HG03571 (cell line): ENCODE measurements at regions not wholly inside any gene's neighbourhood (a gene's known extent, or its start where the extent isn't known, plus 50 kb on each side); places are given as distances from the start of the nearest gene placed in this dataset.
"Not testable (repeated sequence)": the region's sequence is repeated elsewhere in the genome, so short reads cannot be mapped to it uniquely, and the experiment has no call there.

Experiments used
- ATAC-seq: cut with Tn5 transposase; IDR thresholded peaks from one replicate; pipeline ENCODE4 v1.9.1; 2021; ENCODE audit not compliant: unreplicated experiment

DNA sequence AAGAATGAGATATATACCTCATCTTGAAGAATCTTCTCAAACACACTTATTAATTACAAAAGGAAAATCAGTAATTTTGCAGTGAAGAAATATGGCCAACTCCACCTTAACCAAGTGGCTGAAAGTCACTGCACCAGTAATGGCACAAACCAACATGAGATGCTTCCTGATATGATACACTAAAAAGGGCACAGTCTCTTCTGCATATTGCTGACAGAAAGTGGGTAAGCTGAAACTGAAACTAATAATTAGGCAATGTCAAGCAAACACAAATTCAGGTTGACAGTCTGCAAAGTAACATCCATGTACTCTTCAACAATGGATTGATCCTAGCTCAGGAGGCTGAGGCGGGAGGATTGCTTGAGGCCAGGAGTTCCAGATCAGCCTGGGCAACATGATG, 56.1 kb downstream of the ZNF22 start:
- ATAC-seq = not testable (repeated sequence)

DNA sequence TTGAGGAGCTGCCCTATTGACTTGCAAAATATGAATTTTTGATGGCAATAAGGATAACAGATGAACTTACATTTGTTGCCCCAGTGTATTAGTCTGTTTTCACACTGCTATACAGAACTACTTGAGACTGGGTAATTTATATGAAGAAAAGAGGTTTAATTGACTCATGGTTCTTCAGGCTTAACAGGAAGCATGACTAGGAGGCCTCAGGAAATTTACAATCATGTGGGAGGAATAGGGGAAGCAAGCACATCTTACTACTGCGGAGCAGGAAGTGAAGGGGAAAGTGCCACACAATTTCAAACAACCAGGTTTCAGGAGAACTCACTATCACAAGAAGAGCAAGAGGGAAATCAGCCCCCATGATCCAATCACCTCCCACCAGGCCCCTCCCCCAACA, 57.9 kb downstream of the ZNF22 start:
- no peak for ATAC-seq

DNA sequence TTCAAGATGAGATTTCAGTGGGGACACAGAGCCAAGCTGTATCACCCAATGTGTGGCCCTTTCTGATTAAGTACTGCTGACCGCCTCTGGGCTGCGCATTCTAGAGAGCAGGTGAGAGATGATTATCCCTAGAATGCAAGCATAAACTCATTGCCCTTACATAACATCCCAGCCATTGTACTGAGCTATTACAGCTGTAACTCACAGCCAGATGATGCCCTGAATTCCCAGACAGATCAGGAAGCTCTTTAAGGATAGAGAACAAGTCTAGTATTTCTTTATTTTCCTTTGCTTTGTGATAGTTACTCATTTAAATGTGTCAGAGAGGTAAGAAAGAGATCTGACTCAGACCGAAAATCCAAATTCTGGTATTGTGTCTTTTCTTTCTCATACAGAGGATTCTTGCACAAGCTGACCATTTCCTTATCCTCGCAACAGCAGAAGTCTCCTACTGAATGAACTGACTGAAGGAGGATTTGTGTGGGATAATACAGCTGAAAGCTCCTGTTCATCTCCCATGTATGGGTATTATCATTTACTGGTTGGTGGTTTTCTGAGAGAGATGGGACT, 58.4 kb downstream of the ZNF22 start:
- no peak for ATAC-seq

DNA sequence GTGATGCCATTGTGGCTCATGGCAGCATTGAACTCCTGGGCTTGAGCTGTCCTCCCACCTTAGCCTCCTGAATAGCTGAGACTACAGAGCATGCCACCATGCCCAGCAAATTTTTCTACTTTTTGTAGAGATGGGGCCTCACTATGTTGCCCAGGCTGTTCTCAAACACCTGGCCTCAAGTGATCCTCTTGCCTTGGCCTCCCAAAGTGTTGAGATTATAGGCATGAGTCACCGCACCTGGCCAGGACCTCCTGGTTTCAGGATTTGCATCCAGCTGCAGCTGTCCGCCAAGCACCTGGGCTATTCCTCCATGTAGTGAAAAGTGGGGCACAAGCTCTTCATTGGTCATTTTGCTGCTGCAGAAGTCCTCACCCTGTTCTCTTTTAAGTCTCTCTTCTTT, 58.9 kb downstream of the ZNF22 start:
- ATAC-seq = no peak

DNA sequence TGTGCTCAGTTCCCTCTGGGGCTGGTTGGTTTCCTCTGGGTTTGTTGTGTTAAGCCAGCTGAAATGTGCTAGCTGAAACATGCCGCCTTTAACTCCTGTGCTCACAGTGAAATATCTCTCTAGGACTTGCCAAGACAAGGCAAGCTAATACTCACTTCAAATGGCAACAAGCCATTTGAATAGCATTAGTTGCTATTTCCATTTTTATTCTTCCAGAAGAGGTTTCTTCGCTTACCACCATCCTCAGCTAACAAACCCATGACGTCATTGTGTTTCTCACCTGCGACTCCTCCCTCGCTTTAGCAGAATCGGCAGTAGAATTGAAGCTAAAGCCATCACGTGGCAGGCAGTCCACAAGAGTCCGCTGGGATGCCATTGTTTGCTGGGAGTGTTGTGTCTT, 61.3 kb downstream of the ZNF22 start:
- no peak for ATAC-seq

DNA sequence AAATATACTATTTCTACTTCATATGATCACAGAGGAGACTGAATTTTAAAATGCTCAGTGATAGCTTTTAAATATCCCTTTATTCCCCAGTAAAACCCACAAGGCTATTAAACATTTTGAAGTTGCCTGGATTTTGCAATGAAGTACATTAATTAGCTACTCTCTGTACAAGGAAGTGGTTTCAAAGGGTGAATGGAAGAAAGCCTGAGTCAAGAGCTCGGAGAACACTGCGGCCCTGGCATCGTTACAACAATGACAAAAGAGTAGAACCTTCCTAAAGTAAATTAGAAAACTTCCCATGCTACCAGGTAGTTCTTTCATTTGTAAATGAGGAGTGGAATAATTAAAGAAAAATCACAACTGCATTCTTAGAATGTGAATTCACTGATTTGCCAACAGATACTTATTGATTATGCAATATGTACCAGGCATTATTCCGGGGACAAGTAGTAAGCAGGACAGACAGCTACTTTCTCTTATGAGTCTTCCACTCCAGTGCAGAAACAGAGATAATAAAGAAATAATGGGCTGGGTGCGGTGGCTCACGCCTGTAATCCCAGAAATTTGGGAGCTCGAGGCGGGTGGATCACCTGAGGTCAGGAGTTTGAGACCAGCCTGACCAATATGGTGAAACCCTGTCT, 63.0 kb downstream of the ZNF22 start:
- no peak for ATAC-seq

DNA sequence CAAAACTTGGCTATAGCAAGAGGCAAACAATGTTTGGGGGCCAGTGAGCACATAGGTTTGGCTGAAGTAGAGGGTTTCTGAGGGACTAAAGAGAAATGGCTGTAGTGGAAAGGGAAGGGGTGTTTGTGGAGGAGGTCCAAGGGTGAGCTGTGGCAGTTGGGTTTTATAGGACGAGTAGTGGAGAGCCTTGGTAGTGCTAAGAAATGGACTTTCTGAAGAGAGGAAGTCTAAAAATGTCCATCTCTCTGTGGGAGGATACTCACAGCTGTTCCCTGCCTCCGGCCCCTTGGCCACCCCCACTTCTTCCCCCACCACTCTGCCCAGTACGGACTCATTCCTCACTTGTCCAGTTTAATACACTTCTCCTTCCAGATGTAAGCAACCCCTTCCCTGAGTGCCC, 64.3 kb downstream of the ZNF22 start:
- no peak for ATAC-seq

DNA sequence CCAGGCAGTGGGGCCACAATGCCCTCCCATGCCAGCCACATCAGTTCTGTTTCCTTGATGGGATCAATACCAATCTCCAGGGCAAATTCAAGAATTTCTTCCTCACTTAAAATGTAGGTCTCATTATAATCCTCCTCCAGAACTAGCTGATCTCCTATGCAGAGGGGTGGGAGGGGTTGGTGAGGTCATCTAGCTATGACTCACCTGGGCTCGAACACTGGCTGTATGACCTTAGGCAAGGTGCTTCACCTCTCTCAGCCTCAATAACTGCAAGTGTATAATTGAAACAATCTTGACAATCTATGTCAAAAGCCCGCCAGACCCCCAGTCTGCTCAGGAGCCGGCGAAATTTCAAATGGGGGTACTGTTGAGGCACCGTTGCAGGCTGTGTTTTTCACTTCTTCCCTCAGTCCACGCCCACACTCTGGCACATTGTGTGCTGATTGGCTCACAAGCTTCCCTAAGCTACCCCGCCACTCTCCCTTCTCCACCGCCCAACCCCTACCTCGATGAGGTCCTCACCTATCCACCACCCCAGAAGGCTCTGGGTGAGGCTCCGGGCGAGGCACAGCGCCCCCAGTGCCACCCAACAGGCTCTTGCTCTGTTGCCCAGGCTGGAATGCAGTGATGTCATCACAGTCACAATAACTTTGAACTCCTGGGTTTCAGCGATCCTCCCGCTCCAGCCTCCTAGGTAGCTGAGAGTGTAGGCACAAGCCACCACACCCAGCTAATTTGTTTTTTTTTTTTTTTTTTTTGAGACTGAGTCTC, 70.5 kb downstream of the ZNF22 start:
- no peak for ATAC-seq

DNA sequence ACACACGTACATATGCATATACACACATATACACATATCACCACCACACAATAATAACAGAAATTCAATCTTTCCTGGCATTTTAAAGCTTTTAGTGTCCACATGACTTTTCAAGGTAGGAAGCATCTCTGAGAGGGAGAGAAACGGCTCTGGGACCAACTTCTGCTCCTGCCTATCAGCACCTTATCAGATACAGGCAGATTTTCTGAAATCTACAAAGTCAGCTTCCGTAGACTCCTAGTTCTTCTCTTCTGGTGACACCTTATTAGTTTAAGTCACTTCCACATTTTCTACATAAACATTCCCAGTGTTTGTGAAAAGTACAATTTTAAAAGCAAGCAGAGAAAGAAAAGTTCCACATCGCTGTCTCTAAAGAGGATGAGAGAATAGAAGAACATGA, 74.5 kb downstream of the ZNF22 start:
- no peak for ATAC-seq

DNA sequence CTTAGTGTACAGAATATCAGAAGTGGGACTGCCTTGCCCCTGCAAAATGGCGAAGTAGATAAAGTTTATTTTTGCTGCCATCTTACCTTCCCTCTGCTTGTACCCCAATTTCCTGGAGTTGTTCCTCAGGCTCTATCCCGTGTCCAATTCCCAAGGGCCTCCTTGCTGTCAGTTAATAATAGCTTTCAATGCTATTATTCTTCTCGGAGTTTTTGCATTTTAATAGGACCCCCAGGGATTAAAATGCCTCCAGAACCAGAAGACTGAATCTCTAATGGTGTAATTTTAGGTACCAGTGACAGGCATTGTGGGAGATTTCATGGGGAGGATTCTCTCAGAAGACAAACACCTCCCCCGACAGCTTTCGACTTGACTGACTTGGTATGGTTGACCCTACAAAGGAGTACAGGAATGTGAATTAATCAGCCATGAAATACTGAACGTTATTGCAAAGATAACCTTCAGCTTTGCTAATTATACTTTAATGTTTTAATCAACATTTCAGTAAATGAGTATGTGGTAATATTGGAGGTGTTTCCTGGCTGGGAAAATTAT, 75.2 kb downstream of the ZNF22 start:
- ATAC-seq = no peak

DNA sequence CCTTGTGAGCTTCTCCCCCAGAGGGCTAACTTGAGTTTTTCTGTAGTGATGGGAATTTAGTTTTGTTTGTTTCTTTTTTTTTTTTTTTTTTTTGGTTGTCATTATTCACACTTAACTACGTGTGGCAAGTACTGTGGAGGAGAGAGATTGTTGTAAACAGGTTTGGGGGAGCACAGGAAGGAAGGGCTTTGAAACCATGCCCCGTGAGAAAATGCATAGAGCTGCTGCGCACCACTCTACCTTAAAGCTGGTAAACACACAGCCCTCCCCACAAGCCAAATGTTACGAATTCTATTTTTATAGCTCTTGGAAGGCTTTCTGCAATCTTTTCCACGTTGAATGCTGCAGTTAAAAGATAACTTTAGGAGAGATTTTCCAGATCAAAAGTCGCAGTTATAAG, 76.2 kb downstream of the ZNF22 start:
- no peak for ATAC-seq

DNA sequence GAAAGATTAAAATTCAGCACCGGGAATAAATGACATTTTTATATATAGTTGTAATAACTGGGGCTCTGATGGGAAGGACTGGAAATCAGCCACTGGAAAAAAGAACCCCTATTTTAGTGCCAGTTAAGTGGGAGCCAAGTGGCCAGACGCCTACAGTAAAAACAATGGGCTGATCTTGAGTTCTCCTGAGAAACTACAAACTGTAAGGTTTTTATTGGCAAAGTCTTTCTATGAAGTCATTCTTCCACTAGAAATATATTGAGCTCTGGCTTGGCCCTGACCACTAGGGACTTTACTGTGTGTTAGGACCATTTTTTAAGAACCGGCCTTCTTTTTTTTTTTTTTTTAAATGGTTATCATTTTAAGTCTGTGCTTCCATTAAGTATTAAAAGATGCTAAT, 79.6 kb downstream of the ZNF22 start:
- ATAC-seq = no peak

DNA sequence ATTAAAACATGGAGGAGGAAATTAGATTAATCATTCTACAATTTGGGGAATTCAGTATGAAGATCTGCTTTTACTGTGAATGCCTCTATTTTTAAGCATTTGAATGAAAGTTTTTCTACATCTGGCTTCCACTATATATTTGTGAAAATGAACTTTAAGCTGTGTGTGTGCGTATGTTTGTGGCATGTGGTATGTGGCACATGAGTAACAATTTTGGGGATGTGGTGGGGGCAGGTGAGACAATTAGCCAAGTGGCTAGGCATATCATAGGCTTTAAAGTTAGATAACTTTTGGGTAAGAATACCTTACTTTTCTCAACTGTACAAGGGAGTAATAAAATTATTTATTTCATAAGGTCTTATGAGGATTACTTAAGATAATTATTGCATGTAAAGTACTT, 81.5 kb downstream of the ZNF22 start:
- ATAC-seq = no peak

DNA sequence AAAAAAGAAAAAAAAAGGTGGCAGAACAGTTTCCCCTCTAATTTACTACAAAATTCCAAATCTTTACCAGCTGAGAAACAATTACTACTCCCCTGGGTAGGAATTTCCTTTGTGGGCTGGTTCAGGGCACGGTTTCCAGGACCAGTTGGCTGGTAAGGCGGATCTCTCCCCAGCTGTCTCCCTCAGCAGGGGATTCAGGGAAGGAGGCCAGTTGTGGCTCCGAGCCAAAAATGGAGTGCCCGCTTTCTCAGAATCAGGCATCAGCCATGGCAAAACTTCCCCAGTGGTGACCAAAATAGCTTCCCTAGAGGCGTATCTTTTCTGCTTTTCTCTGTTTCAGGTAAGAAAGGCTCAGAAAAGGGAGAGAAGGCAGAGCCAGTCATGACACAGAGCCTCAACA, 91.2 kb downstream of the ZNF22 start:
- ATAC-seq = no peak

DNA sequence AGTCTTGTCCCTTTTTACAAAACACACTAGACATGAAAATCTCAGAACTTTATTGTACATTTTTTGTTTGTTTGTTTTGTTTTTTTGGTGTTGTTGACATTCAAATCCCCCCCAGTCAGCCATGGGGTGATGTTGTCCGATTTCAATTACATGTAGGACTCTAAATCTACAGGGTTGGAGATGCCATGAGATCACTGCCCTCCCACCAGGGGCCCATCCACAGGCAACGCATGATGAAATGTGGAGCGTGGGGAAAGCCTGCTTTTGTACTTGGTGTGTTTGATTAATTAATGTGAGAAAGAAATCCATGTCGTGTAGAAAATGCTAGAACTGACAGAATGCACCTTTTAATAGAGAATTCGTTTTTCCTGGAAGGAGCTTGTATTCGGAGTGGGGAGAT, 93.2 kb downstream of the ZNF22 start:
- no peak for ATAC-seq

DNA sequence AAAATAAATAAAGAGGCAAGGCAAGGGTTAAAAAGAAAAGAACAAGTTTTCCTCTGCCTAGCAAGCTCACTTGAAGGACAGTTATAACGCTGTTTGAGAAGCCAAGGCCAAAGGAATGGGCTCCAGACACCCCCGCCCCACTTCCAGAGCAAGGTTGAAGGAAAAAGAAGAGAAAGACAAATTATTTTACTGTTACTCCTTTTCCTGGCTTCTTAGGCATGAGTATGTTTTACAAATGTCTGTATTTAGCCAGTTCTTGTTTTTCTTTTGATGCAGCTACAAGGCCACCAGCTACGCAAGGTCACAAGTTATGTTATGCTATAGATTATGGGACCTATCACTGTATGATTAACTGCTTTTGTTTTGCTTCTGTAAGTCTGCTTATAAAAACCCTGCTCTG, 94.6 kb downstream of the ZNF22 start:
- ATAC-seq = no peak

DNA sequence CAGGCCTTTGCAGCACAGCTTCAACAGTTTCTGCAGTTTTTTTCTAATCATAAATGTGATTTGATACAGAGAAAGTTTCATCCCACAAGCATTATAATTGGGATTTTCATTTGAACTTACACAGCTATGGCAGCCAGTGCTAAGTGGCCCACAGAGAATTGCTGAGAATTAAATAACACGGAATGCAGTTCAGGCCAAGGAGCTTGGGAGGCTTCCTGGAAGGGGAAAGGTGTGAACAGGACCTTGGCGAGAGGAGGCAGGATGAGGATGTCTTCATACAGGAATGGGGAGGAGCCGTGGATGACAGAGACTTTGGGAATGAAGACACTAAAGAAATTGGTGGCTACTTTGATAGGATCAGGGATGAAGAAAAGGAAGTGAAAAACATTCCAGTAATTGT, 95.3 kb downstream of the ZNF22 start:
- ATAC-seq = no peak

DNA sequence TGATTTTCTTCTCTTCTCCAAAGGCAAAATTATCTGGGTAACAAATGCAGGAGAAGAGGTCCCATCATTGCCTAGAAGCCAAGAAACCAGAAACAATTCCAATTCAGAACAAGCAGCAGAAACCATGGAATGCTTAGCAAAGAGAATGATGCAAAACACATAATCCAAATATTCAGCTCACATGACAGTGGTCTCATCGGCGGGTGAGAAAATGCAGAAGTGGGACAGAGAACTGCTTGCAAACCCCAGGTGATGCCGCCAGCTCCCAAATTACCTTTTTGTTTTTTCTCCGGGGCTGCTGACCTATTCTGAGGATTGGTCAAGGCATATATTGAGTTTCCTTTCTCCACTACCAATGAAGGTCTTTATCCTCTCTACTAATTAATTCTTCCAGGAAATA, 99.7 kb downstream of the ZNF22 start:
- no peak for ATAC-seq

DNA sequence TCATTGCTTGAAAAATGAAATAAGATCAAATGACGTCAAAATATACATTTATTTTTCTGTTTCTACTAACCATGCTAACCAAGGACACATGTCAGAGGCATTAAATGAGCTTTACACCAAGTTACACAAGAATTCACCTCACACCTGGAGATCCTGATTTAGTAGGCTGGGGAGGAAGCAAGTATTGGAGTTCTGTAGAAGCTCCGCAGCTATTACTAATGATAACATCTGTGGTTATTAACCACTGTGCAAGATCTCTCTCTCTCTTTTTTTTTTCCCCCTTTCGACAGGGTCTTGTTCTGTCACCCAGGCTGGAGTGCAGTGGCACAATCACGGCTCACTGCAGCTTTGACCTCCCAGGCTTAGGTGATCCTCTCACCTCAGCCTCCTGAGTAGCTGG, 104.0 kb downstream of the ZNF22 start:
- no peak for ATAC-seq

DNA sequence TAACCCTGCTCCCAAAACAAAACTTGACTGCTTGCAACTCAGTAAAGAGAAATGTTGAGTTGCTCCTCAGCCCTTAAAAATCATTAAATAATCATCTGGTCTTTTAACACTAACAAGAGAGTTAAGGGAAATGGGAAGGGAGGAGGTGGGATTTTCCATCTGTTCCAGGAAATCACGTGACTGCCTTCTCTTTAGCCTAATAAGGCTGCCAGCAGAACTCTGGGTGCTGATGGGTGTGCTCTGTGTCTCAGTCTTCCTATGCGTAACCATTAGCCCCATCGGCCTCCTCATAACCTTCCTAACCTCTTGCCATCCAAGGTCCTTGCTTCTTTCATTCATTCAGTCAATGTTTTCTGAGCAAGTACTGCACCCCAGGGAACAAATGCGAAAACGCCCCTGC, 104.6 kb downstream of the ZNF22 start:
- not testable (repeated sequence) for ATAC-seq

DNA sequence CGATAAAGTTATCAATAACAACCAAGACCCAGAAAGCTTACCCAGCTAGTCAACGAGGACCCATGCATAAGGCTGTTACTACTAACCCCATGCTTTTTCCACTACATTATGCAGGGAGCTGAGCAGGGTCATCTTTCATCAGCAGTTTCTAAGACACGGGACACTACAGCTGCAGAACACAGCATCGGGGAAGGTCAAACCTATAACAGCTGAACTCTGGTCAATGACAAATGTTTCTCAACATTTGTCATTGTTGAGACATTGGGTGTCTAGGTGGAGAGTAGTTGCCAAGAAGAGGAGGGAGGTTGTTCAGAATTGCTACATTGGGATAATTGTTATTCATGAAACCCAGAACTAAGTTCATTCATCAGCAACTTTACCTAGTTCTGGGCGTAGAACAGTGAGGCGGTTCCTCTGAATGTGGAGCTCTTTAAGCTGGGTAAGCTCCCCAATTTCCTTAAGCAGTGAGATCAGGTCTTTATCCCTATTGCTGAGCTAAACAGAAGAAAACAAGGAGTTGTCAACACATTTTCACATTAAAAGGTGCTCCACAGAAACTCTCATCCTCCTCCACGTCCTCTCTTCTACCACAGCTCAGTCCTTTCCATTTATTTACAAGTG, 105.6 kb downstream of the ZNF22 start:
- no peak for ATAC-seq

DNA sequence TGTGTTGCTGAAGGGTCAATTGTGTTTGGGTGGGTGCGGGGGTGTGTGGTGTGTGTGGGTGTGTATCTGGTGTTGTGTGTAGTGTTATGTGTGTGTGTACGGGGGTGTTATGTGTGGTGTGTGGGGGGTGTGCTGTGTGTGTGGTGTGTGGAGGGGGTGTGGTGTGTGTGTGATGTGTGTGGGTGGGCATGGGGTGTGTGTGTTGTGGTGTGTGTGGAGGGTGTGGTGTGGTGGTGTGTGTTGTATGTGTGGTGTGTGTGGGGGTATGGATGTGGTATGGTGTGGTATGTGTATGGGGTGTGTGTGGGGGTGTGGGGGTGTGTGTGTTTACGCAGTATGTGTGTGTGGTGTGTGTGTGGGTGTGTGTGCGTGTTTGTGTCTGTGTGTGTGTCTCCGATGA, 110.8 kb downstream of the ZNF22 start:
- ATAC-seq = no peak
